Activated CD4-positive, alpha-beta memory T cell treated with anti-CD3 and anti-CD28 coated beads for 36 hours (primary cell): ENCODE measurements at regions not wholly inside any gene's neighbourhood (a gene's known extent, or its start where the extent isn't known, plus 50 kb on each side); places are given as distances from the start of the nearest gene placed in this dataset.

Experiments used
- CTCF ChIA-PET: fragments of 350-600 bp; sonication (Branson Sonifier 250); formaldehyde crosslinking; loops from one replicate; lab custom pipeline; 2021; ENCODE audit warnings: antibody characterized with exemption, inconsistent platforms; lab: Charles Lee
- POLR2A ChIA-PET: fragments of 350-600 bp; sonication (Branson Sonifier 250); formaldehyde crosslinking; loops from one replicate; lab custom pipeline; 2021; ENCODE audit warnings: antibody characterized with exemption; lab: Charles Lee
- DNase-seq: peaks from one replicate; pipeline ENCODE4 v3.0.0-alpha.2; 2020
- H3K27ac Mint-ChIP-seq: one replicate; pipeline ENCODE4 v1.8.0; 2021; ENCODE audit warnings: mixed read lengths
- H3K27me3 Mint-ChIP-seq: one replicate; pipeline ENCODE4 v1.8.0; 2021; ENCODE audit warnings: mixed read lengths
- H3K36me3 Mint-ChIP-seq: one replicate; pipeline ENCODE4 v1.8.0; 2021; ENCODE audit warnings: mixed read lengths
- H3K4me1 Mint-ChIP-seq: one replicate; pipeline ENCODE4 v1.8.0; 2021; ENCODE audit warnings: low read depth, mixed read lengths
- H3K4me3 Mint-ChIP-seq: one replicate; pipeline ENCODE4 v1.8.0; 2021; ENCODE audit warnings: mild to moderate bottlenecking, mixed read lengths
- H3K9me3 Mint-ChIP-seq: one replicate; pipeline ENCODE4 v1.8.0; 2021; ENCODE audit warnings: mixed read lengths
- intact Hi-C: fragments of 100-400 bp; cut with micrococcal nuclease; formaldehyde crosslinking; loops from one replicate; pipeline ENCODE4 v1.15.1; 2023

DNA sequence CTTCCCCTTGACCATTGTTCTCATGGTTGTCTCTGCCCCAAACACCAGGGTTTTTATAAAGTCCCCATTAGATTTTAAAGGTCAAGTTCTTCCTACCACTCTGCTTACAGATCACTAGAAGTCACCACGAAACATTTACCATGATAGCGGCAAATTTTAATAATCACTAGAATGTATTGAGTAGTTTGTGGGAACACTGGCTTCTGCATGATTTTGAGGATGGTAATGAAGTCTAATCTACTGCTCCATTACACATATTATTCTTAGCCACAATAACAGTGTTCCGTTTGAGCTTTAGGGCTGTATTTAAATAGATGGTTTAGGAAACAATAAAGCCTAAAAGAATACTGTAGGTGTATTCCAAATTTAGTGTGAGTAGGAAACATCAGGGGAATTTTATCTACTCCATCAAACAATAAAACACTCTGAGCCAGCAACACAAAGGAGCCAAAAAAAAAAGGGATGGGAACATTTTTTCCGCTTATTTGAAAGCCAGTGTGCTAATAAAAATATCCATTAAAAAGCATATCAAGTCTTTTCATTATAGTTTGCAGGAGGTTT lies 49.7 kb downstream of the KLF12 start:
- intact Hi-C loops, result no loop called here
- H3K4me3 Mint-ChIP-seq, result no peak overlapping the region
- CTCF ChIA-PET, result no interaction called here
- H3K9me3 Mint-ChIP-seq, result peaks cover 3% of the 10 kb centered on the region
- POLR2A ChIA-PET, result no interaction called here
- DNase-seq, result no peak
- H3K27me3 Mint-ChIP-seq, result no peaks in the 10 kb centered on the region
- peaks cover 11% of the 10 kb centered on the region for H3K36me3 Mint-ChIP-seq
- H3K4me1 Mint-ChIP-seq, result peaks cover 66% of the 10 kb centered on the region
- no peak overlapping the region for H3K27ac Mint-ChIP-seq

DNA sequence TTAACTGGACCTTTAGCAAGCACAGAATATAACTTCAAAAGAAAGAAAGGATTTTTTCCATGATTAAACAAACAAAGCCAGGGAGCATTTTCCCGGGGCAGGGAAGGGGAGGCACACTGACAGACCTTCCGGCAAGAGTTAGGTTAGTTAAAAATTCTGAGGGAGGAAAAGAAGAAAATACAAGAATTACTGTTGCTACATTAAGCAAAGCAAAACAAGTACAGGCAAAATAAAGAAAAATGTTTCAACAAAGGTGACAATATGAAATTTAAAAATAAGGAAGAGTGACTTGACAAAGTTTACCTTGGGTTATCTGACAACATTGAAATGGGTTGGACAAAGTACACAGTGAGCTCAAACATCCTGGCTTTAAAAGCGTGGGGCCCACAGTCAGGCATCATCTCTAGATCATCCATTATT lies 51.5 kb downstream of the KLF12 start:
- intact Hi-C loops, result no loop called here
- ChIA-PET POLR2A (no interaction called here), CTCF (no interaction called here)
- DNase-seq, result no peak
- H3K27ac Mint-ChIP-seq, result no peak overlapping the region
- H3K27me3 Mint-ChIP-seq, result no peaks in the 10 kb centered on the region
- H3K36me3 Mint-ChIP-seq, result peaks cover 12% of the 10 kb centered on the region
- peaks cover 60% of the 10 kb centered on the region for H3K4me1 Mint-ChIP-seq
- peaks cover 3% of the 10 kb centered on the region for H3K9me3 Mint-ChIP-seq
- H3K4me3 Mint-ChIP-seq, result no peak overlapping the region

DNA sequence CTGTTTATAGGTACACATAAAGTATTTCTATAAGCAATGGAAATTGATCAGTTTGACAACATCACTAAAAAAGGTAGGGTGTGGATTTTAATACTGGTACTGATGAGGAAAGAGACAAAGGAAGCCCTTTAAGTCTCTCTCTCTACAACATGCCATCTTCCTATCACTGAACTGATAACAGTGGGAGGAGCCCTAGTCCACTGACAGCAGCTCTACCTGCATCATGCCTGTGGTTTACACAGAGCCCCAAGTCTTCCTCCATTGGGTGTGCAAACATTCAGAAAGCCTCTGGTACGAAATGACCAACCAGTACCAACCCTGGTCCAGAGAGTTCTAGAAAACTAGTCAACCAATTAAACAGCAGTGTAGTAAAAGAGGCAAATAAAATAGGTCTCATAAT lies 53.4 kb downstream of the KLF12 start:
- POLR2A ChIA-PET, result interaction anchor here (0.8 kb wide), 1 partner anchor 10 kb away, joined by 4 read pairs; no protein-coding TSS in a partner anchor
- Mint-ChIP-seq H3K36me3 (peaks cover 5% of the 10 kb centered on the region), H3K4me3 (no peak overlapping the region), H3K27ac (peak overlapping the region; percentile 38), H3K9me3 (no peaks in the 10 kb centered on the region), H3K27me3 (no peaks in the 10 kb centered on the region), H3K4me1 (peaks cover 62% of the 10 kb centered on the region)
- CTCF ChIA-PET, result no interaction called here
- DNase-seq, result no peak
- intact Hi-C loops, result no loop called here

- Mint-ChIP-seq H3K4me3 (no peak overlapping the region), H3K36me3 (peaks cover 8% of the 10 kb centered on the region), H3K27ac (peak overlapping the region; percentile 1), H3K9me3 (no peaks in the 10 kb centered on the region), H3K27me3 (no peaks in the 10 kb centered on the region), H3K4me1 (peaks cover 65% of the 10 kb centered on the region)
- DNase-seq, result no peak
- POLR2A ChIA-PET, result no interaction called here
- CTCF ChIA-PET, result no interaction called here
- intact Hi-C loops, result loop anchor here (2.0 kb wide), 1 partner anchor 15 kb away; no protein-coding TSS in a partner anchor
Observed at GRCh38 chr13:74077792-74078191, 56.4 kb downstream of the KLF12 start.

DNA sequence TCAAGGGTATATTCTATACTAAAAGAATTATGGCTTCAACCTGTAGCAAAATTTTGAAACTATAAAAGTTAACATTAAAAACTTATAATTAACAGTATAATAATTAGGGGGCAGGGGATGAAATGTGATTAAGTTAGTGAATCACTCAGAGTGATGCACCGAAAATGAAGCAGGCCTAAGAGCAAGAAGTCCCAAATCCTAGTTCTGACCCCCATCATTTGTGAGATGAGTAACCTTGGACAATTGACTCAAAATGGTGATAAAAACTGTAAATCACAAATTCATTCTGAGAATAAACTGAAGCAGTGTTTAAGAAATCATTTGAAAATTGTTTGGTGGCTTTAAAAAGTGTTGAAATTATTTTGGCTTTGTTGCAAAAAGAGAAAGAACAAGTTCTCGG lies 56.8 kb downstream of the KLF12 start:
- intact Hi-C loops, result loop anchor here (2.0 kb wide), 1 partner anchor 15 kb away; no protein-coding TSS in a partner anchor
- Mint-ChIP-seq H3K4me3 (no peak overlapping the region), H3K9me3 (no peaks in the 10 kb centered on the region), H3K36me3 (peaks cover 8% of the 10 kb centered on the region), H3K27me3 (no peaks in the 10 kb centered on the region), H3K27ac (peak overlapping the region; percentile 1), H3K4me1 (peaks cover 62% of the 10 kb centered on the region)
- CTCF ChIA-PET, result no interaction called here
- POLR2A ChIA-PET, result no interaction called here
- DNase-seq, result no peak

DNA sequence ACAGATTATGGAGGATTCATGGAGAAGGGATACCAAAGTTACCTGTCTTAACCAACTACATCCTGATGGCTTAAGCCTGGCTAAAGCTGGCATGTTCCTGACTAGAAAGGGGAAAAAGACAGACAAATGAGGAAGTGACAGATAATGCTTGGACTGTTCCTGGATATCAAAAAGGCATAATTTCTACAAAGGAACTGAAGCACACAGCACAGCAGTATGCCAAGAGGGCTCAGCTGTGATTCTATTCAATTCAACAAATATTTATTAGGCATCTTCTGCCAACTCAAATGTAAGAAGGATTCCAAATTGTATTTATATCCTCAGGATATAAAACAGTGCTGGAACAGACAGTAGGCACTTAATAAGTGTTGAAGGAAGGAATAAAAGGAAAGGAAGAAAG lies 59.5 kb downstream of the KLF12 start:
- Mint-ChIP-seq H3K4me1 (peaks cover 65% of the 10 kb centered on the region), H3K27ac (no peak overlapping the region), H3K9me3 (no peaks in the 10 kb centered on the region), H3K36me3 (peaks cover 5% of the 10 kb centered on the region), H3K27me3 (no peaks in the 10 kb centered on the region), H3K4me3 (no peak overlapping the region)
- ChIA-PET CTCF (no interaction called here), POLR2A (no interaction called here)
- no peak for DNase-seq
- intact Hi-C loops, result no loop called here

DNA sequence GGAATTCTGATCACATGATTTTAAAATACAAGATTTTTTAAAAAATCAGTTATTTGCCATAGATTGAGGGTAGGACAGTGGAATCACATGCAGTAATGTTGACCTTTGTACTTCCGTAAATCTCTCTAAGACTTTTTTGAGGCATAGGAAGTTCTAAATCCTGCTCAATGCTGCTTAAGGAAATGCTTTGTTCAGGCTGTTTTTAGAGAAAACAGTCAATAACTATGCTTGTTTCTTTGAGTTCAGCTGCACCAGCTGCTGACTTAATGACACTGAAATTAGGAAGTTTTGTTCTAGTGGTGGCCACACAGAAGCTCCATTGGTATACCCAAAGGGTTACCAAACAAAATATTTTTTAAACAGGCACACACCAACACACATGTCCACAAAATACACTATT lies 60.9 kb downstream of the KLF12 start:
- DNase-seq, result no peak
- intact Hi-C loops, result no loop called here
- no peak overlapping the region for H3K27ac Mint-ChIP-seq
- no peak overlapping the region for H3K4me3 Mint-ChIP-seq
- H3K27me3 Mint-ChIP-seq, result no peaks in the 10 kb centered on the region
- ChIA-PET POLR2A (interaction anchor here (0.7 kb wide), 1 partner anchor 10 kb away, joined by 3 read pairs; no protein-coding TSS in a partner anchor), CTCF (interaction anchor here (0.6 kb wide), 2 partner anchors 14 to 156 kb away, joined by 3 to 5 read pairs; no protein-coding TSS in a partner anchor)
- H3K9me3 Mint-ChIP-seq, result no peaks in the 10 kb centered on the region
- H3K4me1 Mint-ChIP-seq, result peaks cover 74% of the 10 kb centered on the region
- peaks cover 3% of the 10 kb centered on the region for H3K36me3 Mint-ChIP-seq

GRCh38 chr13:74070513-74070912 lies 63.7 kb downstream of the KLF12 start:
- Mint-ChIP-seq H3K36me3 (peaks cover 3% of the 10 kb centered on the region), H3K9me3 (no peaks in the 10 kb centered on the region), H3K27me3 (no peaks in the 10 kb centered on the region), H3K4me1 (peaks cover 77% of the 10 kb centered on the region), H3K4me3 (peak overlapping the region; percentile 6), H3K27ac (peak overlapping the region; percentile 75)
- no peak for DNase-seq
- ChIA-PET POLR2A (interaction anchor here (0.7 kb wide), 1 partner anchor 128 kb away, joined by 4 read pairs; no protein-coding TSS in a partner anchor), CTCF (no interaction called here)
- intact Hi-C loops, result no loop called here

- CTCF ChIA-PET, result no interaction called here
- Mint-ChIP-seq H3K27ac (peak overlapping the region; percentile 75), H3K4me1 (peaks cover 76% of the 10 kb centered on the region), H3K4me3 (peak overlapping the region; percentile 7), H3K36me3 (peaks cover 3% of the 10 kb centered on the region), H3K9me3 (no peaks in the 10 kb centered on the region), H3K27me3 (no peaks in the 10 kb centered on the region)
- POLR2A ChIA-PET, result no interaction called here
- DNase-seq, result peak; percentile 34
- intact Hi-C loops, result no loop called here
Observed at GRCh38 chr13:74070065-74070464, 64.1 kb downstream of the KLF12 start.

GRCh38 chr13:74068471-74068870 lies 65.7 kb downstream of the KLF12 start:
- Mint-ChIP-seq H3K4me1 (peaks cover 75% of the 10 kb centered on the region), H3K27me3 (no peaks in the 10 kb centered on the region), H3K4me3 (no peak overlapping the region), H3K9me3 (no peaks in the 10 kb centered on the region), H3K27ac (peak overlapping the region; percentile 15), H3K36me3 (peaks cover 3% of the 10 kb centered on the region)
- ChIA-PET CTCF (interaction anchor here (1.0 kb wide), 2 partner anchors 27 to 218 kb away, joined by 3 to 4 read pairs; no protein-coding TSS in a partner anchor), POLR2A (interaction anchor here (1.0 kb wide), 1 partner anchor 66 kb away, joined by 3 read pairs; the partner anchor contains the start of gene KLF12)
- intact Hi-C loops, result loop anchor here (10.0 kb wide), 1 partner anchor 1256 kb away; no protein-coding TSS in a partner anchor
- peak; percentile 58 for DNase-seq

DNA sequence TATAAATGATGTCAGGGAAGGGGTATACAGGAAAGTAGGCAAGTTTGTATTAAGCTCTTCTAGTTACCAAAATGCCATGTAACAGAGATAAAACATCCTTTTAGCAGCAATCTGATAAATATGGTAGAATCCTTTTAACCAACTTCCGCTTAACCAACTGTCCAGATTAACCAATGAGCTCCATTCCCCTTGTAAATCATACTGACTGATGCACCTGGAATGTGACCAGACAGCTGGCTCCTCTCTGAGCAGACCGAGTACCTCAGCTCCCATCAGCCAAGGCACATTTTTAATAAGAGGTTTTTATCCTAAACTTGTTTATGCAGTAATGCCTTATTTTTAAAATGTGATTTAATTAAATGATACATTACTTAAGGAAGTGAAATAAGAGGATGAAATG lies 66.4 kb downstream of the KLF12 start:
- ChIA-PET POLR2A (no interaction called here), CTCF (interaction anchor here (1.0 kb wide), 2 partner anchors 26 to 219 kb away, joined by 3 to 4 read pairs; no protein-coding TSS in a partner anchor)
- intact Hi-C loops, result loop anchor here (10.0 kb wide), 1 partner anchor 1257 kb away; no protein-coding TSS in a partner anchor
- H3K27me3 Mint-ChIP-seq, result no peaks in the 10 kb centered on the region
- no peak overlapping the region for H3K4me3 Mint-ChIP-seq
- peaks cover 77% of the 10 kb centered on the region for H3K4me1 Mint-ChIP-seq
- DNase-seq, result no peak
- H3K27ac Mint-ChIP-seq, result no peak overlapping the region
- peaks cover 1% of the 10 kb centered on the region for H3K36me3 Mint-ChIP-seq
- H3K9me3 Mint-ChIP-seq, result no peaks in the 10 kb centered on the region

DNA sequence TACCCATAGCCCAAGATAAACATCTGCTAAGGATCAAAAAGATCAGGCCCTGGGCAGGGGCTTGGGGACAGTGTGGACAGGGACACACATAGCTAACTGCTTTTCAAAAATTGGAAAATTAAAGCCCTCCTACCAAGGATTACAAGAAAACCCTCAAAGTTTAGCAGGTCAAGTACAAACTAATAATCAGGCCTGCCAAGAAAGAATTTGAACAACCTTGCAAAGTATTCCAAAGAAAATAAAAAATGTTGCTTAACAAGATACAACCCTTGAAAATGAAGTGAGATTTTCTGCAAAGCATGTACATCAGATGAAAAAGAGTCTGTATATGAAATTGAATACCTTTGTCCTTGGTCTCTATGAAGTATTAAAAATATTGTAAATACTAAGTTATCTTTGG lies 67.3 kb downstream of the KLF12 start:
- Mint-ChIP-seq H3K9me3 (no peaks in the 10 kb centered on the region), H3K36me3 (no peaks in the 10 kb centered on the region), H3K4me3 (no peak overlapping the region), H3K4me1 (peaks cover 84% of the 10 kb centered on the region), H3K27ac (no peak overlapping the region), H3K27me3 (no peaks in the 10 kb centered on the region)
- ChIA-PET CTCF (interaction anchor here (0.7 kb wide), 1 partner anchor 20 kb away, joined by 3 read pairs; no protein-coding TSS in a partner anchor), POLR2A (interaction anchor here (0.6 kb wide), 1 partner anchor 87 kb away, joined by 3 read pairs; no protein-coding TSS in a partner anchor)
- DNase-seq, result no peak
- intact Hi-C loops, result loop anchor here (10.0 kb wide), 1 partner anchor 1258 kb away; no protein-coding TSS in a partner anchor
